RKO (cell line): ENCODE measurements at regions not wholly inside any gene's neighbourhood (a gene's known extent, or its start where the extent isn't known, plus 50 kb on each side); places are given as distances from the start of the nearest gene placed in this dataset.

Source experiments
- DNase-seq: peaks from one replicate; pipeline ENCODE4 v3.0.0-alpha.2; 2016; ENCODE audit warnings: low spot score

GRCh38 chr13:76440568-76440967 lies 445.6 kb downstream of the KCTD12 start:
- DNase-seq: no peak

GRCh38 chr13:76439546-76439945 lies 446.7 kb downstream of the KCTD12 start:
- DNase-seq: no peak

- DNase-seq: peak; percentile 46
Observed at GRCh38 chr13:76438050-76438449, 448.2 kb downstream of the KCTD12 start.

- peak; percentile 19 for DNase-seq
Observed at GRCh38 chr13:76425935-76426334, 460.3 kb downstream of the KCTD12 start.

GRCh38 chr13:76421011-76421410 lies 465.2 kb downstream of the KCTD12 start:
- no peak for DNase-seq

GRCh38 chr13:76418404-76418803 lies 467.8 kb downstream of the KCTD12 start:
- no peak for DNase-seq

GRCh38 chr13:76414320-76414719 lies 471.9 kb downstream of the KCTD12 start:
- no peak for DNase-seq

GRCh38 chr13:76406243-76406642 lies 480.0 kb downstream of the KCTD12 start:
- no peak for DNase-seq

GRCh38 chr13:76398425-76398824 lies 487.8 kb downstream of the KCTD12 start:
- DNase-seq: no peak

- DNase-seq: no peak
Observed at GRCh38 chr13:76397413-76397812, 488.8 kb downstream of the KCTD12 start.

GRCh38 chr13:76389321-76389720 lies 496.9 kb downstream of the KCTD12 start:
- no peak for DNase-seq

- no peak for DNase-seq
Observed at GRCh38 chr13:76387566-76387965, 498.6 kb downstream of the KCTD12 start.

- DNase-seq: no peak
Observed at GRCh38 chr13:76386321-76386720, 499.9 kb downstream of the KCTD12 start.

- no peak for DNase-seq
Observed at GRCh38 chr13:76385586-76385985, 500.6 kb downstream of the KCTD12 start.

GRCh38 chr13:76383676-76384461 lies 502.3 kb downstream of the KCTD12 start:
- DNase-seq: no peak

- no peak for DNase-seq
Observed at GRCh38 chr13:76380446-76381065, 505.6 kb downstream of the KCTD12 start.

GRCh38 chr13:76379341-76380105 lies 506.7 kb downstream of the KCTD12 start:
- no peak for DNase-seq

GRCh38 chr13:76378767-76379166 lies 507.4 kb downstream of the KCTD12 start:
- no peak for DNase-seq

GRCh38 chr13:76363682-76364289 lies 522.4 kb downstream of the KCTD12 start:
- no peak for DNase-seq

- DNase-seq: no peak
Observed at GRCh38 chr13:76361868-76362267, 524.3 kb downstream of the KCTD12 start.

- DNase-seq: no peak
Observed at GRCh38 chr13:76351541-76352229, 534.5 kb downstream of the KCTD12 start.

GRCh38 chr13:76350399-76350798 lies 535.8 kb downstream of the KCTD12 start:
- DNase-seq: no peak
